ENCODE measurements at regions not wholly inside any gene's neighbourhood (a gene's known extent, or its start where the extent isn't known, plus 50 kb on each side); places are given as distances from the start of the nearest gene placed in this dataset.

GRCh38 chr7:115269486-115269885 is 347.6 kb downstream of the MDFIC start:
- FAIRE-seq, result no peak
- no TSS peak for BruUV-seq (replicated peaks)
- 0 out of 2 replicates have a peak, but pooled peaks cover 2% of the 10 kb centered on the region for H3K9me3 ChIP-seq (replicated peaks; ENCODE audit: control insufficient read depth, insufficient read depth, low read depth, low read length)
- H3K9me1 ChIP-seq (ENCODE audit: control insufficient read depth, insufficient read depth, low read length), result no peaks in the 10 kb centered on the region
- H3K4me2 ChIP-seq (ENCODE audit: insufficient read depth, low read length), result no peak overlapping the region
- in situ Hi-C loops (cut with MboI), result no loop called here
- H3K36me3 ChIP-seq (ENCODE audit: control insufficient read depth, insufficient read depth, low read length), result no peaks in the 10 kb centered on the region
- ChIA-PET POLR2A (no interaction called here), CTCF (ENCODE audit: low intra/inter-chr PET ratio) (no interaction called here)
- H3K4me1 ChIP-seq (replicated peaks in 1 of 2; ENCODE audit: control insufficient read depth in 2 of 2, insufficient read depth in 2 of 2, low read length in 2 of 2), result no peaks in the 10 kb centered on the region
- no peaks in the 10 kb centered on the region for H3K79me2 ChIP-seq (ENCODE audit: control insufficient read depth, insufficient read depth, low read length)
- H3K4me3 ChIP-seq, result no peak overlapping the region
- H3K9ac ChIP-seq (ENCODE audit: insufficient read depth in 1 of 2, low read depth in 2 of 2, low read length in 2 of 2), result no peak overlapping the region
- H3K27ac ChIP-seq (ENCODE audit: extremely low read depth, low read depth, low read length), result no peak overlapping the region
- no peak overlapping the region for H2AFZ ChIP-seq (ENCODE audit: low read depth, low read length)
- no peaks in the 10 kb centered on the region for H4K20me1 ChIP-seq (replicated peaks; ENCODE audit: control insufficient read depth, insufficient read depth, low read length)
- ATAC-seq, result no peak
- H3K27me3 ChIP-seq (ENCODE audit: control insufficient read depth in 2 of 2, insufficient read depth in 2 of 2, low read length in 2 of 2), result no peaks in the 10 kb centered on the region
- 5% methylated on average over 1 of the region's 1 CpG for WGBS (ENCODE audit: insufficient coverage, low coverage, missing lambda C conversion rate)
- intact Hi-C loops (cut with micrococcal nuclease), result no loop called here
- no peak for TF ChIP-seq CCNT2 (IDR thresholded peaks at IDR 0.05; ENCODE audit: borderline replicate concordance, extremely low read depth, insufficient read length, low read depth, low read length)
- no peak for TF ChIP-seq TSHZ1 (CRISPR knock-in tag; IDR thresholded peaks at IDR 0.05)
- no peak for TF ChIP-seq NKRF (IDR thresholded peaks at IDR 0.05; ENCODE audit: borderline replicate concordance)
- TF ChIP-seq EP400 (IDR thresholded peaks at IDR 0.05), result no peak
- TF ChIP-seq SMAD3 (CRISPR knock-in tag; conservative IDR thresholded peaks at IDR 0.05), result no peak
- no peak for TF ChIP-seq MCM5 (IDR thresholded peaks at IDR 0.05; ENCODE audit: low read depth)
- TF ChIP-seq SMARCE1 (IDR thresholded peaks at IDR 0.05), result no peak
- no peak for TF ChIP-seq GABPB2 (CRISPR knock-in tag; conservative IDR thresholded peaks at IDR 0.05)
- TF ChIP-seq KDM2B (CRISPR knock-in tag; IDR thresholded peaks at IDR 0.05), result no peak
- no peak for TF ChIP-seq KAT7 (CRISPR knock-in tag; IDR thresholded peaks at IDR 0.05; ENCODE audit: borderline replicate concordance)
- TF ChIP-seq PTTG1 (tag; IDR thresholded peaks at IDR 0.05; ENCODE audit: low read depth), result no peak
- no peak for TF ChIP-seq RBBP5 (IDR thresholded peaks at IDR 0.05; ENCODE audit: borderline replicate concordance, insufficient read depth, low read length, poor library complexity, severe bottlenecking)
- TF ChIP-seq ZNF384 (IDR thresholded peaks at IDR 0.05; ENCODE audit: low read depth, low read length), result no peak
- no peak for TF ChIP-seq MAX (CRISPR knock-in tag; IDR thresholded peaks at IDR 0.05)
- TF ChIP-seq SRSF9 (IDR thresholded peaks at IDR 0.05; ENCODE audit: borderline replicate concordance, low read depth, low read length), result no peak
- TF ChIP-seq SRSF1 (IDR thresholded peaks at IDR 0.05; ENCODE audit: low read depth, low read length), result no peak
- no peak for TF ChIP-seq RBFOX2 (IDR thresholded peaks at IDR 0.05; ENCODE audit: low read depth, low read length)
- TF ChIP-seq ZNF311 (CRISPR knock-in tag; IDR thresholded peaks at IDR 0.05), result no peak
- TF ChIP-seq KLF16 (IDR thresholded peaks at IDR 0.05), result no peak
- no peak for TF ChIP-seq NFIC (IDR thresholded peaks at IDR 0.05)
- DNase-seq (ENCODE audit: extremely low read depth in 1 of 4, low spot score in 3 of 4), result no peak
